Upper lobe of right lung (tissue), 1 donor: ENCODE measurements at regions not wholly inside any gene's neighbourhood (a gene's known extent, or its start where the extent isn't known, plus 50 kb on each side); places are given as distances from the start of the nearest gene placed in this dataset.

Experiments
- ATAC-seq: fragments of 200-7000 bp; cut with Tn5 transposase; one replicate; pipeline ENCODE4 v1.9.1; 2020; ENCODE audit warnings: mild to moderate bottlenecking, moderate library complexity
- DNase-seq: peaks from one replicate; pipeline ENCODE4 v3.0.0-alpha.2; 2020
- H3K27ac ChIP-seq: fragments of 200-600 bp; one replicate; pipeline ENCODE4 v1.8.0; 2022
- H3K27me3 ChIP-seq: fragments of 200-600 bp; one replicate; pipeline ENCODE4 v1.8.0; 2022; ENCODE audit warnings: mild to moderate bottlenecking
- H3K36me3 ChIP-seq: fragments of 200-600 bp; one replicate; pipeline ENCODE4 v1.8.0; 2022
- H3K4me1 ChIP-seq: fragments of 200-600 bp; one replicate; pipeline ENCODE4 v1.8.0; 2022
- H3K4me3 ChIP-seq: fragments of 200-600 bp; one replicate; pipeline ENCODE4 v1.8.0; 2022; ENCODE audit warnings: mild to moderate bottlenecking
- H3K9me3 ChIP-seq: fragments of 200-600 bp; one replicate; pipeline ENCODE4 v1.8.0; 2022
- CTCF ChIP-seq: fragments of 200-600 bp; IDR thresholded peaks from one replicate; pipeline ENCODE4 v1.8.0; 2022; ENCODE audit warnings: antibody characterized with exemption
- intact Hi-C: fragments of 100-400 bp; cut with DNase I; formaldehyde crosslinking; loops from one replicate; pipeline ENCODE4 v1.11.0; 2022
- donor health status: DM: no; HTN: yes; CAD: no; lungs with severe emphysema.

DNA sequence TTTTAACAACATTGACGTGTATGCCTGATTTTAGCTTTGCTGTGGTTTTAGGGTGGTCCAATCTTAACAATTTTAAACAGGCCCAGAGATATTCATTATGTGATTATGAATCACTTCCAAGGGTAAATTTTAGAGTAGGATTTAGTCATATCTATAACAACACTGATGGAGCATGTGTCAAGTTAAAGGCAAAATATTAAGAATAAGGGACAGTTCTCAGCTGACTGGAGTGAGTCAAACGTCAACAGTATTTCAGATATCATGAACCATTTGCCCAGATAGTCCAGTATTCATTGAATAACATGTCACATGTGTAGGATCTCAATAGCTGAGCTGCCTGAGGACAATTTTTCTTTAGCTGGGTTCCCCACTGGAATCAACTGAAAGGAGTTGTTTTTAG, 61.3 kb upstream of the VCX2 start:
- intact Hi-C loops = no loop called here
- H3K4me3 ChIP-seq = no peak overlapping the region
- no peaks in the 10 kb centered on the region for H3K36me3 ChIP-seq
- H3K27ac ChIP-seq = no peak overlapping the region
- DNase-seq = no peak
- no peaks in the 10 kb centered on the region for H3K9me3 ChIP-seq
- no peak for ATAC-seq
- H3K4me1 ChIP-seq = no peaks in the 10 kb centered on the region
- TF ChIP-seq CTCF = no peak
- no peaks in the 10 kb centered on the region for H3K27me3 ChIP-seq

DNA sequence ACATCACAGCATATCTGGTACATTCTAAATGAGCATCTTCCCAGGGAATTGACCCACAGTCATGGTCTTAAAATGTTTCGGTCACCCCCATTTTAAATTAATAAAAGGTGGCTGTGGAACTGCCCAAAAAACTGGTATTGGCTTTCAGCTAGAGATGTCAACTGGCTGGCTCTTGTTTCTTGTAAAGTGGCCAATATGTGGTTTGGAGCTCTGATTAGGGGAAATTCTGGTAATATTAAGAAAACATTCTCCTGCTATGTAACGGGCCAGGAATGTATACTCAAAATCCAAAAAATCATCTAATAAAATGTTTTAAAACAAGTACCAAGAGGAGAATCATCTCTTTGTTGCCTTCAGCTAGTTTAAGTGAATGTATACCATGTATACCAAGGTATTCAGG, 62.0 kb upstream of the VCX2 start:
- TF ChIP-seq CTCF = no peak
- no peak overlapping the region for H3K27ac ChIP-seq
- H3K4me3 ChIP-seq = no peak overlapping the region
- no peaks in the 10 kb centered on the region for H3K4me1 ChIP-seq
- ATAC-seq (no peak), DNase-seq (no peak)
- H3K36me3 ChIP-seq = no peaks in the 10 kb centered on the region
- H3K27me3 ChIP-seq = no peaks in the 10 kb centered on the region
- intact Hi-C loops = no loop called here
- H3K9me3 ChIP-seq = no peaks in the 10 kb centered on the region

- no peaks in the 10 kb centered on the region for H3K9me3 ChIP-seq
- H3K36me3 ChIP-seq = no peaks in the 10 kb centered on the region
- H3K27me3 ChIP-seq = no peaks in the 10 kb centered on the region
- H3K27ac ChIP-seq = no peak overlapping the region
- no peak overlapping the region for H3K4me3 ChIP-seq
- DNase-seq = no peak
- ATAC-seq = no peak
- intact Hi-C loops = no loop called here
- TF ChIP-seq CTCF = no peak
- H3K4me1 ChIP-seq = no peaks in the 10 kb centered on the region
Measured at GRCh38 chrX:8235026-8235425, 64.0 kb upstream of the VCX2 start.

- Histone ChIP-seq H3K4me1 (no peaks in the 10 kb centered on the region), H3K27me3 (no peaks in the 10 kb centered on the region), H3K36me3 (no peaks in the 10 kb centered on the region), H3K9me3 (no peaks in the 10 kb centered on the region), H3K27ac (no peak overlapping the region), H3K4me3 (no peak overlapping the region)
- intact Hi-C loops = no loop called here
- DNase-seq = no peak
- no peak for TF ChIP-seq CTCF
- ATAC-seq = no peak
Measured at GRCh38 chrX:8237718-8238117, 66.7 kb upstream of the VCX2 start.

- H3K27ac ChIP-seq = no peak overlapping the region
- intact Hi-C loops = no loop called here
- no peaks in the 10 kb centered on the region for H3K9me3 ChIP-seq
- H3K36me3 ChIP-seq = no peaks in the 10 kb centered on the region
- H3K4me1 ChIP-seq = no peaks in the 10 kb centered on the region
- H3K4me3 ChIP-seq = no peak overlapping the region
- no peak for ATAC-seq
- DNase-seq = no peak
- H3K27me3 ChIP-seq = no peaks in the 10 kb centered on the region
- no peak for TF ChIP-seq CTCF
Measured at GRCh38 chrX:8242431-8243020, 71.5 kb upstream of the VCX2 start.

GRCh38 chrX:8244301-8244700, 73.2 kb upstream of the VCX2 start:
- intact Hi-C loops = no loop called here
- Histone ChIP-seq H3K4me1 (no peaks in the 10 kb centered on the region), H3K9me3 (no peaks in the 10 kb centered on the region)

More at GRCh38 chrX:8244301-8244700, 73.2 kb upstream of the VCX2 start:
- Histone ChIP-seq H3K27ac (no peak overlapping the region), H3K36me3 (no peaks in the 10 kb centered on the region), H3K27me3 (no peaks in the 10 kb centered on the region), H3K4me3 (no peak overlapping the region)
- no peak for ATAC-seq
- no peak for TF ChIP-seq CTCF
- DNase-seq = no peak
